Activated naive CD8-positive, alpha-beta T cell treated with anti-CD3 and anti-CD28 coated beads, Interleukin-2, amount 50 U/mL, for 24 hours (primary cell): ENCODE measurements at regions not wholly inside any gene's neighbourhood (a gene's known extent, or its start where the extent isn't known, plus 50 kb on each side); places are given as distances from the start of the nearest gene placed in this dataset.

ENCODE experiments used
- ATAC-seq: fragments of 150-1000 bp; cut with Tn5 transposase; one replicate; pipeline ENCODE4 v1.10.0; 2021
- DNase-seq: peaks from one replicate; pipeline ENCODE4 v3.0.0; 2021
- H3K27ac Mint-ChIP-seq: one replicate; pipeline ENCODE4 v1.8.0; 2021; ENCODE audit warnings: mild to moderate bottlenecking, mixed read lengths
- H3K27me3 Mint-ChIP-seq: one replicate; pipeline ENCODE4 v1.8.0; 2021; ENCODE audit warnings: mixed read lengths
- H3K36me3 Mint-ChIP-seq: one replicate; pipeline ENCODE4 v1.8.0; 2021; ENCODE audit warnings: low read depth, mixed read lengths
- H3K4me1 Mint-ChIP-seq: one replicate; pipeline ENCODE4 v1.8.0; 2021; ENCODE audit warnings: mixed read lengths
- H3K4me3 Mint-ChIP-seq: one replicate; pipeline ENCODE4 v1.8.0; 2021; ENCODE audit warnings: mild to moderate bottlenecking, moderate library complexity, mixed read lengths
- H3K9me3 Mint-ChIP-seq: one replicate; pipeline ENCODE4 v1.8.0; 2021; ENCODE audit warnings: mixed read lengths

GRCh38 chr13:73579574-73580274 is 520.9 kb downstream of the KLF5 start:
- DNase-seq (no peak), ATAC-seq (no peak)
- Mint-ChIP-seq H3K36me3 (no peaks in the 10 kb centered on the region), H3K9me3 (no peaks in the 10 kb centered on the region), H3K27ac (no peak overlapping the region), H3K27me3 (no peaks in the 10 kb centered on the region), H3K4me1 (no peaks in the 10 kb centered on the region), H3K4me3 (no peak overlapping the region)

GRCh38 chr13:73578251-73578875 is 519.6 kb downstream of the KLF5 start:
- DNase-seq: no peak
- no peaks in the 10 kb centered on the region for H3K27me3 Mint-ChIP-seq
- no peak overlapping the region for H3K27ac Mint-ChIP-seq
- no peaks in the 10 kb centered on the region for H3K9me3 Mint-ChIP-seq
- H3K4me3 Mint-ChIP-seq: no peak overlapping the region
- no peak for ATAC-seq
- no peaks in the 10 kb centered on the region for H3K4me1 Mint-ChIP-seq
- H3K36me3 Mint-ChIP-seq: no peaks in the 10 kb centered on the region

- no peaks in the 10 kb centered on the region for H3K4me1 Mint-ChIP-seq
- ATAC-seq (no peak), DNase-seq (no peak)
- no peak overlapping the region for H3K4me3 Mint-ChIP-seq
- no peaks in the 10 kb centered on the region for H3K36me3 Mint-ChIP-seq
- H3K27ac Mint-ChIP-seq: no peak overlapping the region
- H3K9me3 Mint-ChIP-seq: no peaks in the 10 kb centered on the region
- no peaks in the 10 kb centered on the region for H3K27me3 Mint-ChIP-seq
Observed at GRCh38 chr13:73576291-73576690, 517.5 kb downstream of the KLF5 start.

- H3K9me3 Mint-ChIP-seq: no peaks in the 10 kb centered on the region
- no peak overlapping the region for H3K27ac Mint-ChIP-seq
- no peaks in the 10 kb centered on the region for H3K27me3 Mint-ChIP-seq
- no peak overlapping the region for H3K4me3 Mint-ChIP-seq
- no peaks in the 10 kb centered on the region for H3K36me3 Mint-ChIP-seq
- no peak for ATAC-seq
- no peak for DNase-seq
- H3K4me1 Mint-ChIP-seq: no peaks in the 10 kb centered on the region
Observed at GRCh38 chr13:73572824-73573223, 514.0 kb downstream of the KLF5 start.

- no peaks in the 10 kb centered on the region for H3K27me3 Mint-ChIP-seq
- no peaks in the 10 kb centered on the region for H3K9me3 Mint-ChIP-seq
- no peak for DNase-seq
- no peaks in the 10 kb centered on the region for H3K36me3 Mint-ChIP-seq
- H3K27ac Mint-ChIP-seq: no peak overlapping the region
- no peak overlapping the region for H3K4me3 Mint-ChIP-seq
- no peak for ATAC-seq
- no peaks in the 10 kb centered on the region for H3K4me1 Mint-ChIP-seq
Observed at GRCh38 chr13:73571376-73571775, 512.6 kb downstream of the KLF5 start.

- H3K27me3 Mint-ChIP-seq: no peaks in the 10 kb centered on the region
- H3K27ac Mint-ChIP-seq: no peak overlapping the region
- no peaks in the 10 kb centered on the region for H3K4me1 Mint-ChIP-seq
- H3K9me3 Mint-ChIP-seq: no peaks in the 10 kb centered on the region
- no peak for DNase-seq
- H3K4me3 Mint-ChIP-seq: no peak overlapping the region
- no peaks in the 10 kb centered on the region for H3K36me3 Mint-ChIP-seq
- ATAC-seq: no peak
Observed at GRCh38 chr13:73556902-73557301, 498.1 kb downstream of the KLF5 start.

- Mint-ChIP-seq H3K9me3 (no peaks in the 10 kb centered on the region), H3K27me3 (no peaks in the 10 kb centered on the region), H3K27ac (no peak overlapping the region), H3K4me1 (no peaks in the 10 kb centered on the region), H3K36me3 (no peaks in the 10 kb centered on the region), H3K4me3 (no peak overlapping the region)
- DNase-seq (no peak), ATAC-seq (no peak)
Observed at GRCh38 chr13:73556128-73556527, 497.3 kb downstream of the KLF5 start.

- Mint-ChIP-seq H3K4me1 (no peaks in the 10 kb centered on the region), H3K9me3 (no peaks in the 10 kb centered on the region), H3K36me3 (no peaks in the 10 kb centered on the region), H3K4me3 (no peak overlapping the region), H3K27me3 (no peaks in the 10 kb centered on the region), H3K27ac (no peak overlapping the region)
- no peak for ATAC-seq
- DNase-seq: no peak
Observed at GRCh38 chr13:73551736-73552135, 492.9 kb downstream of the KLF5 start.

- Mint-ChIP-seq H3K9me3 (no peaks in the 10 kb centered on the region), H3K27ac (no peak overlapping the region), H3K4me1 (no peaks in the 10 kb centered on the region), H3K4me3 (no peak overlapping the region), H3K27me3 (no peaks in the 10 kb centered on the region), H3K36me3 (no peaks in the 10 kb centered on the region)
- no peak for ATAC-seq
- no peak for DNase-seq
Observed at GRCh38 chr13:73549717-73550116, 490.9 kb downstream of the KLF5 start.

- H3K36me3 Mint-ChIP-seq: no peaks in the 10 kb centered on the region
- no peak for DNase-seq
- no peaks in the 10 kb centered on the region for H3K27me3 Mint-ChIP-seq
- no peak for ATAC-seq
- no peaks in the 10 kb centered on the region for H3K4me1 Mint-ChIP-seq
- no peak overlapping the region for H3K4me3 Mint-ChIP-seq
- H3K27ac Mint-ChIP-seq: no peak overlapping the region
- H3K9me3 Mint-ChIP-seq: no peaks in the 10 kb centered on the region
Observed at GRCh38 chr13:73548449-73548848, 489.6 kb downstream of the KLF5 start.

GRCh38 chr13:73547239-73547638 is 488.4 kb downstream of the KLF5 start:
- Mint-ChIP-seq H3K4me1 (no peaks in the 10 kb centered on the region), H3K36me3 (no peaks in the 10 kb centered on the region), H3K27ac (no peak overlapping the region), H3K9me3 (no peaks in the 10 kb centered on the region), H3K4me3 (no peak overlapping the region), H3K27me3 (no peaks in the 10 kb centered on the region)
- ATAC-seq (no peak), DNase-seq (no peak)

- DNase-seq (no peak), ATAC-seq (no peak)
- Mint-ChIP-seq H3K36me3 (no peaks in the 10 kb centered on the region), H3K27ac (no peak overlapping the region), H3K27me3 (no peaks in the 10 kb centered on the region), H3K4me1 (no peaks in the 10 kb centered on the region), H3K9me3 (no peaks in the 10 kb centered on the region), H3K4me3 (no peak overlapping the region)
Observed at GRCh38 chr13:73544175-73544574, 485.4 kb downstream of the KLF5 start.

- H3K36me3 Mint-ChIP-seq: no peaks in the 10 kb centered on the region
- H3K4me1 Mint-ChIP-seq: no peaks in the 10 kb centered on the region
- no peak for DNase-seq
- H3K9me3 Mint-ChIP-seq: no peaks in the 10 kb centered on the region
- no peak for ATAC-seq
- no peak overlapping the region for H3K4me3 Mint-ChIP-seq
- H3K27ac Mint-ChIP-seq: no peak overlapping the region
- no peaks in the 10 kb centered on the region for H3K27me3 Mint-ChIP-seq
Observed at GRCh38 chr13:73542446-73542845, 483.6 kb downstream of the KLF5 start.

- Mint-ChIP-seq H3K4me3 (no peak overlapping the region), H3K4me1 (no peaks in the 10 kb centered on the region), H3K36me3 (no peaks in the 10 kb centered on the region), H3K9me3 (no peaks in the 10 kb centered on the region), H3K27me3 (no peaks in the 10 kb centered on the region), H3K27ac (no peak overlapping the region)
- no peak for ATAC-seq
- DNase-seq: no peak
Observed at GRCh38 chr13:73536865-73537264, 478.1 kb downstream of the KLF5 start.

GRCh38 chr13:73535341-73535740 is 476.5 kb downstream of the KLF5 start:
- no peaks in the 10 kb centered on the region for H3K36me3 Mint-ChIP-seq
- H3K9me3 Mint-ChIP-seq: no peaks in the 10 kb centered on the region
- ATAC-seq: no peak
- H3K27me3 Mint-ChIP-seq: no peaks in the 10 kb centered on the region
- H3K4me1 Mint-ChIP-seq: no peaks in the 10 kb centered on the region
- no peak overlapping the region for H3K27ac Mint-ChIP-seq
- no peak for DNase-seq
- no peak overlapping the region for H3K4me3 Mint-ChIP-seq
